HFF-Myc (cell line): ENCODE measurements at regions not wholly inside any gene's neighbourhood (a gene's known extent, or its start where the extent isn't known, plus 50 kb on each side); places are given as distances from the start of the nearest gene placed in this dataset.

Experiments
- DNase-seq: peaks from one replicate; pipeline ENCODE4 v3.0.0-alpha.2; 2011; ENCODE audit warnings: low read depth; ENCODE audit errors: extremely low read depth
- H3K4me3 ChIP-seq: replicated peaks from 2 replicates; pipeline ENCODE4 v1.5.1; 2011; ENCODE audit warnings: low read depth, mild to moderate bottlenecking, control low read depth, low read length
- CTCF ChIP-seq: IDR thresholded peaks from 2 replicates; pipeline ENCODE4 v1.5.1; 2012; ENCODE audit warnings: mild to moderate bottlenecking, low read depth, low read length, control low read depth; ENCODE audit errors: missing control alignments

GRCh38 chr6:25122001-25122400, 157.2 kb upstream of the CARMIL1 start:
- no peak overlapping the region for H3K4me3 ChIP-seq
- no peak for TF ChIP-seq CTCF
- no peak for DNase-seq

GRCh38 chr6:25122622-25123237, 156.4 kb upstream of the CARMIL1 start:
- DNase-seq: no peak
- H3K4me3 ChIP-seq: no peak overlapping the region
- TF ChIP-seq CTCF: no peak

- no peak for DNase-seq
- no peak for TF ChIP-seq CTCF
- no peak overlapping the region for H3K4me3 ChIP-seq
Measured at GRCh38 chr6:25124216-25124715, 154.9 kb upstream of the CARMIL1 start.

DNA sequence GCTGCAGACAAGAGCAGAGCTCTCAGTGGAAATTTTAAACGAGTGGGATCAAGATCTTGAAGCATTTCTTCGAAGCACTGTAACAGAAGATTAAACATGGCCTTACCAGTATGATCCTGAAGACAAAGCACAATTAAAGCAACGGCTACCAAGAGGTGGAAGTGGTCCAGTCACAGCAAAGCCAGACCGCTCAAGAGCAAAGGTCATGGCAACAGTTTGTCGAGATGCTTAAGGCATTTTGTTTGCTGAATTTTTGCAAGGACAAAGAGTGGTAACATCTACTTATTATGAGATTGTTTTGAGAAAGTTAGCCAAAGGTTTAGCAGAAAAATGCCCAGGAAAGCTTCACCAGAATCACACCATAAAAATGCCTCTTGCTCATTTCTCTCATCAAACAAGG, 153.4 kb upstream of the CARMIL1 start:
- TF ChIP-seq CTCF: no peak
- no peak for DNase-seq
- H3K4me3 ChIP-seq: no peak overlapping the region

DNA sequence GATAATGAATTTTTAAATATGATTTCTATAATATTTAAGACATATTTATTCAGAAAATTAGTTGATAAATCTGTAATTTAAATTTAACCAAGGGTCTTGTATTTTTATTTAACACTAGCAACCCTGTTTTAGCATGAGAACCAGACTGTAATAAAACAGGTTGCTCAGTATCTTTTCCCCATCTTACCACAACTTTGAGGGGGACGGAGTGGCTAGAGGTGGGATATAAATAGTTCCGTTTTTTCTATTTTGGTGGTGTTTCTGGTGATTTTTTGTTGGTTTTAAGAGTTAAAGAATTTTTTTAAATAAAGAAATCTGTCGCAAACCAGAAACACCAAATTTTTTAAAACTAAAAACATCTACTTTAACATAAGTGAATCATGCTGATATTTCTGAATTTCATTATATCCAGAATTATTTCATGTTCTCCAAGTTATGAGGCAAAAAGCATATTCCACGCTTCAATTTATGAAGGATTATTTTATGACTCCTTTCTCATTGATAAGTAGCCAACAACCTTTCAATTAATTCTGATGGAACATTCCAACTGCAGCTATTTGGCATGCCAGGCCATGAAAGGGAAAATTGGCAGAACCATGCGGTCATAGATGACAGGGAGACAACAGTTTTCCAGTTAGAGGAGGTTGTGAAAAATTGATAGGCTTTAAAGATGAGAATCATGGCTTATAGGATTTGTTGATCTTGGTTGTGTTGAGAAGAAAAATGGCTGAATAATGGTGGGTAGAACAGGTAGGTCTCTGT, 151.9 kb upstream of the CARMIL1 start:
- no peak overlapping the region for H3K4me3 ChIP-seq
- DNase-seq: no peak
- TF ChIP-seq CTCF: no peak

DNA sequence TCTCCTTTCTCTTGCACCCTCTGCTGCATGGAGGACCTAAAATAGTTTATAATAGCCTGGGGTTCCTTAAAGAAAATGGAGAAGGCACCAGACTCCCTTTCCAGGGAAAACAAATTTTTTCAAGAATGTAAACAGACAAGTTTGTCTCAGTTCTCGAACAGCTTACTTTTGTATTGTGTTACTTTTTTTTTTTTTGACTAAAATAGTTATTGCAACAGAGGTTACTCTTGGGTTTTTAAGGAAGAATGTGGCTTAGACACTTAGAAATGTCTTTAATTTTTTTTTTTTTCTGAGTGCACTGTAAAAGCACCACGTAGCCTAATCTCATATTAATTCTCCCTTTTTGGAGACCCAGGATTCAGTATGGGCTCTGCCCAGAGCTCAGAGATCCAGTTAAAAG, 148.7 kb upstream of the CARMIL1 start:
- H3K4me3 ChIP-seq: no peak overlapping the region
- DNase-seq: no peak
- TF ChIP-seq CTCF: no peak
